H9 (cell line): ENCODE measurements at regions not wholly inside any gene's neighbourhood (a gene's known extent, or its start where the extent isn't known, plus 50 kb on each side); places are given as distances from the start of the nearest gene placed in this dataset.

Experiments
- DNase-seq: peaks from one replicate; pipeline ENCODE4 v3.0.0-alpha.2; 2017
- H2AFZ ChIP-seq: one replicate; pipeline ENCODE4 v1.6.1; 2013; ENCODE audit warnings: mild to moderate bottlenecking, low read length, control low read depth, moderate library complexity
- H2AK5ac ChIP-seq: 2 replicates; pipeline ENCODE4 v1.6.1; 2013; ENCODE audit warnings: low read length, control low read depth, mixed read lengths; ENCODE audit not compliant: insufficient read length
- H2BK120ac ChIP-seq: one replicate; pipeline ENCODE4 v1.6.1; 2013; ENCODE audit warnings: low read depth, mild to moderate bottlenecking, low read length, control low read depth, inconsistent platforms; ENCODE audit not compliant: poor library complexity, severe bottlenecking
- H2BK12ac ChIP-seq: 2 replicates; pipeline ENCODE4 v1.6.1; 2013; ENCODE audit warnings: low read length, control low read depth, mixed read lengths, low read depth; ENCODE audit not compliant: insufficient read length
- H2BK15ac ChIP-seq: 2 replicates; pipeline ENCODE4 v1.6.1; 2013; ENCODE audit warnings: low read depth, low read length, control low read depth
- H2BK20ac ChIP-seq: one replicate; pipeline ENCODE4 v1.6.1; 2013; ENCODE audit warnings: low read depth, mild to moderate bottlenecking, low read length, control low read depth, inconsistent platforms; ENCODE audit not compliant: poor library complexity, severe bottlenecking
- H2BK5ac ChIP-seq: 2 replicates; pipeline ENCODE4 v1.6.1; 2013; ENCODE audit warnings: low read length, control low read depth, mixed read lengths; ENCODE audit not compliant: insufficient read length
- H3K14ac ChIP-seq: 2 replicates; pipeline ENCODE4 v1.6.1; 2013; ENCODE audit warnings: low read length, control low read depth; ENCODE audit not compliant: insufficient read depth
- H3K18ac ChIP-seq: 2 replicates; pipeline ENCODE4 v1.6.1; 2013; ENCODE audit warnings: low read depth, mild to moderate bottlenecking, mixed read lengths, low read length, control low read depth; ENCODE audit not compliant: insufficient read length
- H3K23ac ChIP-seq: 2 replicates; pipeline ENCODE4 v1.6.1; 2013; ENCODE audit warnings: low read length, control low read depth, mixed read lengths, low read depth; ENCODE audit not compliant: insufficient read length
- H3K23me2 ChIP-seq: 2 replicates; pipeline ENCODE4 v1.6.1; 2013; ENCODE audit warnings: low read depth, mild to moderate bottlenecking, mixed read lengths, low read length, control low read depth; ENCODE audit not compliant: insufficient read length, poor library complexity, severe bottlenecking
- H3K27ac ChIP-seq: 2 replicates; pipeline ENCODE4 v1.5.1; 2013; ENCODE audit warnings: low read length, control low read depth, mixed read lengths, low read depth; ENCODE audit not compliant: insufficient read length
- H3K27me3 ChIP-seq: 2 replicates; pipeline ENCODE4 v1.6.1; 2013; ENCODE audit warnings: low read length, control low read depth, inconsistent platforms; ENCODE audit not compliant: insufficient read depth
- H3K4ac ChIP-seq: 2 replicates; pipeline ENCODE4 v1.6.1; 2013; ENCODE audit warnings: low read depth, mild to moderate bottlenecking, control low read depth, inconsistent platforms, low read length, moderate library complexity
- H3K4me1 ChIP-seq: 2 replicates; pipeline ENCODE4 v1.6.1; 2013; ENCODE audit warnings: low read length, control low read depth, inconsistent platforms; ENCODE audit not compliant: insufficient read depth
- H3K4me2 ChIP-seq: 2 replicates; pipeline ENCODE4 v1.6.1; 2013; ENCODE audit warnings: low read length, control low read depth, mixed read lengths; ENCODE audit not compliant: insufficient read length, insufficient read depth
- H3K56ac ChIP-seq: 2 replicates; pipeline ENCODE4 v1.6.1; 2013; ENCODE audit warnings: low read depth, mild to moderate bottlenecking, mixed read lengths, low read length, control low read depth; ENCODE audit not compliant: insufficient read length
- H3K79me1 ChIP-seq: 2 replicates; pipeline ENCODE4 v1.6.1; 2013; ENCODE audit warnings: low read depth, mild to moderate bottlenecking, moderate library complexity, low read length, control low read depth, inconsistent platforms; ENCODE audit not compliant: insufficient read depth, poor library complexity, severe bottlenecking
- H3K79me2 ChIP-seq: 2 replicates; pipeline ENCODE4 v1.6.1; 2013; ENCODE audit warnings: low read length, control low read depth, inconsistent platforms; ENCODE audit not compliant: insufficient read depth
- H3K9ac ChIP-seq: 2 replicates; pipeline ENCODE4 v1.6.1; 2013; ENCODE audit warnings: low read length, control low read depth, mixed read lengths; ENCODE audit not compliant: insufficient read length; ENCODE audit errors: extremely low read depth
- H3K9me3 ChIP-seq: one replicate; pipeline ENCODE4 v1.6.1; 2013; ENCODE audit warnings: low read depth, low read length, inconsistent platforms; ENCODE audit not compliant: control insufficient read depth
- H3T11ph ChIP-seq: one replicate; pipeline ENCODE4 v1.6.1; 2013; ENCODE audit warnings: mild to moderate bottlenecking, low read length, control low read depth, inconsistent platforms
- H4K20me1 ChIP-seq: one replicate; pipeline ENCODE4 v1.6.1; 2013; ENCODE audit not compliant: control insufficient read depth, insufficient read length, insufficient read depth
- H4K5ac ChIP-seq: 2 replicates; pipeline ENCODE4 v1.6.1; 2013; ENCODE audit warnings: low read depth, mild to moderate bottlenecking, mixed read lengths, low read length, control low read depth; ENCODE audit not compliant: insufficient read length
- H4K8ac ChIP-seq: replicated peaks from 2 replicates; pipeline ENCODE4 v1.6.1; 2013; ENCODE audit warnings: low read length, control low read depth, mixed read lengths, low read depth; ENCODE audit not compliant: insufficient read length
- H4K91ac ChIP-seq: 2 replicates; pipeline ENCODE4 v1.6.1; 2013; ENCODE audit warnings: low read depth, mild to moderate bottlenecking, moderate library complexity, mixed read lengths, low read length, control low read depth; ENCODE audit not compliant: insufficient read length
- H3K27ac Mint-ChIP-seq, 3 experiments: 2 replicates in 2 of 3; 3 replicates in 1 of 3; pipeline ENCODE4 v1.8.0; 2020 to 2021; ENCODE audit warnings: mixed read lengths in 3 of 3, mild to moderate bottlenecking in 1 of 3, moderate library complexity in 1 of 3
- H3K27me3 Mint-ChIP-seq: 2 replicates; pipeline ENCODE4 v1.8.0; 2021; ENCODE audit warnings: low read depth, mild to moderate bottlenecking, moderate library complexity, mixed read lengths
- H3K36me3 Mint-ChIP-seq, 3 experiments: 2 replicates in 2 of 3; 3 replicates in 1 of 3; pipeline ENCODE4 v1.8.0; 2020 to 2021; ENCODE audit warnings: low read depth in 3 of 3, mixed read lengths in 3 of 3; ENCODE audit not compliant: insufficient read depth in 1 of 3
- H3K4me1 Mint-ChIP-seq, 2 experiments: 2 replicates each; pipeline ENCODE4 v1.8.0; 2020; ENCODE audit warnings: mixed read lengths in 2 of 2
- H3K4me3 Mint-ChIP-seq, 2 experiments: 2 replicates in 1 of 2; 3 replicates in 1 of 2; pipeline ENCODE4 v1.8.0; 2020 to 2021; ENCODE audit warnings: mild to moderate bottlenecking in 2 of 2, mixed read lengths in 2 of 2, moderate library complexity in 1 of 2
- H3K9me3 Mint-ChIP-seq, 2 experiments: 2 replicates in 1 of 2; 3 replicates in 1 of 2; pipeline ENCODE4 v1.8.0; 2020; ENCODE audit warnings: mild to moderate bottlenecking in 2 of 2, mixed read lengths in 2 of 2, moderate library complexity in 1 of 2
- CTCF ChIP-seq: fragments of 200-600 bp; sonication (generic); conservative IDR thresholded peaks from 3 replicates; pipeline ENCODE4 v1.8.0; 2021; ENCODE audit warnings: antibody characterized with exemption, mild to moderate bottlenecking
- whole genome bisulfite sequencing: extraction: QIAGEN DNeasy Blood & Tissue Kit; methylation state at CpG from one replicate; pipeline ENCODE4 v1.1.7; 2013; ENCODE audit warnings: missing lambda C conversion rate, low lambda C conversion rate, mixed read lengths; ENCODE audit not compliant: insufficient read length; ENCODE audit errors: extremely low coverage; 5-methylcytosine and 5-hydroxymethylcytosine counted together

- H3K4me1 ChIP-seq = no peaks in the 10 kb centered on the region
- no peaks in the 10 kb centered on the region for H3K79me2 ChIP-seq
- no peak overlapping the region for H4K8ac ChIP-seq
- no peak overlapping the region for H3K9ac ChIP-seq
- no CpG with 5 or more reads among the region's 9 CpGs for WGBS
- H3K14ac ChIP-seq = no peak overlapping the region
- H3K23me2 ChIP-seq = no peaks in the 10 kb centered on the region
- H2BK12ac ChIP-seq = no peak overlapping the region
- no peak overlapping the region for H2BK15ac ChIP-seq
- no peaks in the 10 kb centered on the region for H4K20me1 ChIP-seq
- H3K4me3 Mint-ChIP-seq = no peak overlapping the region
- peaks cover 2 to 4% of the 10 kb centered on the region in 2 experiments; a peak in 2 of 4 replicates for H3K4me1 Mint-ChIP-seq
- H2BK20ac ChIP-seq = no peak overlapping the region
- H4K5ac ChIP-seq = no peak overlapping the region
- H3K9me3 Mint-ChIP-seq = peaks cover 46 to 77% of the 10 kb centered on the region in 2 experiments
- DNase-seq = no peak
- H3K23ac ChIP-seq = no peak overlapping the region
- no peak overlapping the region for H4K91ac ChIP-seq
- H3K36me3 Mint-ChIP-seq = peaks cover 7 to 14% (median 12%) of the 10 kb centered on the region in 3 experiments
- no peak overlapping the region for H2BK5ac ChIP-seq
- no peak overlapping the region for H2AFZ ChIP-seq
- H2BK120ac ChIP-seq = no peak overlapping the region
- H3K27me3 ChIP-seq = no peaks in the 10 kb centered on the region
- H3K9me3 ChIP-seq = peaks cover 13% of the 10 kb centered on the region
- H3K4ac ChIP-seq = no peak overlapping the region
- H2AK5ac ChIP-seq = no peak overlapping the region
- H3K79me1 ChIP-seq = no peaks in the 10 kb centered on the region
- H3K56ac ChIP-seq = no peak overlapping the region
- H3K18ac ChIP-seq = no peak overlapping the region
- H3K27me3 Mint-ChIP-seq = peaks cover 15% of the 10 kb centered on the region
- H3K27ac Mint-ChIP-seq = no peak overlapping the region
- no peak overlapping the region for H3K27ac ChIP-seq
- H3K4me2 ChIP-seq = no peak overlapping the region
- TF ChIP-seq CTCF = no peak
- H3T11ph ChIP-seq = no peak overlapping the region
Observed at GRCh38 chr17:83203073-83203471, 123.7 kb downstream of the METRNL start.
